Gastroesophageal sphincter (tissue), 4 donors: ENCODE measurements at regions not wholly inside any gene's neighbourhood (a gene's known extent, or its start where the extent isn't known, plus 50 kb on each side); places are given as distances from the start of the nearest gene placed in this dataset.

Source experiments
- ATAC-seq: fragments of 150-250 bp; one replicate; pipeline ENCODE4 v1.9.1; 2016; ENCODE audit warnings: mild to moderate bottlenecking, moderate library complexity
- H3K27ac ChIP-seq, 4 donors: fragments of 200-600 bp; sonication (generic) in 3 of 4; 1 replicate in 3 of 4; 2 replicates in 1 of 4; pipeline ENCODE4 v1.5.1; 2016 to 2019
- H3K27me3 ChIP-seq: fragments of 200-600 bp; sonication (generic); one replicate; pipeline ENCODE4 v1.5.1; 2019
- H3K36me3 ChIP-seq, 2 donors: fragments of 200-600 bp; sonication (generic); one replicate each; pipeline ENCODE4 v1.5.1; 2019; ENCODE audit warnings: control low read depth in 1 of 2
- H3K4me1 ChIP-seq, 3 donors: fragments of 200-600 bp; sonication (generic); 1 replicate in 2 of 3; 2 replicates in 1 of 3; pipeline ENCODE4 v1.5.1; 2016 to 2019; ENCODE audit warnings: control low read depth in 2 of 3
- H3K4me3 ChIP-seq, 2 donors: fragments of 200-600 bp; sonication (generic); one replicate each; pipeline ENCODE4 v1.5.1; 2019; ENCODE audit warnings: mild to moderate bottlenecking in 1 of 2, moderate library complexity in 1 of 2
- H3K9me3 ChIP-seq, 3 donors: fragments of 200-600 bp; sonication (generic); one replicate each; pipeline ENCODE4 v1.5.1; 2017 to 2019; ENCODE audit warnings: control low read depth in 2 of 3
- EP300 ChIP-seq: sonication (generic); formaldehyde crosslinking; IDR thresholded peaks from one replicate; pipeline ENCODE4 v1.6.1; 2017; ENCODE audit warnings: antibody characterized with exemption, mild to moderate bottlenecking
- POLR2A ChIP-seq, 2 donors: fragments of 450-650 bp; IDR thresholded peaks; one replicate each; pipeline ENCODE4 v1.6.1; 2017; ENCODE audit warnings: antibody characterized with exemption in 2 of 2, mild to moderate bottlenecking in 2 of 2, moderate library complexity in 1 of 2
- POLR2AphosphoS5 ChIP-seq: sonication (generic); formaldehyde crosslinking; IDR thresholded peaks from one replicate; pipeline ENCODE4 v1.6.1; 2017; ENCODE audit warnings: antibody characterized with exemption
- WGBS, 2 donors: methylation state at CpG; one replicate each; pipeline ENCODE4 v1.1.5; 2018; ENCODE audit warnings: low coverage in 1 of 2; 5-methylcytosine and 5-hydroxymethylcytosine counted together
- TF ChIP-seq, protein P1 (sequence below), 4 experiments: fragments of 200-600 bp in 2 of 4; fragments of 450-650 bp in 2 of 4; sonication (generic) in 1 of 4; IDR thresholded peaks; one replicate each; pipeline ENCODE4 v1.5.1; 2017 to 2019; ENCODE audit warnings: antibody characterized with exemption in 4 of 4, mild to moderate bottlenecking in 2 of 4, moderate library complexity in 2 of 4

DNA sequence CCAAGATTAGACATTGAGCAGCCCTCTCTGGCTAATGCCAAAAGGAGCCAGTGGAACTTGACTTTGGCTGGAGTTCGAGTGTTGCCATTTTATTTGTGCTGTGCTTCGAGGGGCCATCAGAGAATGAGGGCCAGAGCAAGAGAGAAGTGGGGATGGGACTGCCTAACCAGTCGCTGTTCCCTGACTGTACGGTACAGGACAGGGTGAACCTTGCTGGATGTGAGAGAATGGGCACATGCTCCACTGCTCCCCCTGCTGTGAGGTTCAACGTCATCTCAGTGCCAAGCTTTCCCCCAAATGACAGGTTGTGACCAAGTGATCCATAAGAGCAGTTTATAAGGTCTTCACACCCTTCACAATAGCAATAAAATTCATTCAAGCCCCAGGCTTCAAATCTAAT lies 55.1 kb upstream of the BCL11B start:
- peaks cover 0 to 6% (median 0%) of the 10 kb centered on the region in 3 donors for H3K9me3 ChIP-seq
- H3K27me3 ChIP-seq: peaks cover 74% of the 10 kb centered on the region
- no peak overlapping the region for H3K4me3 ChIP-seq
- TF ChIP-seq POLR2AphosphoS5 (no peak), POLR2A (IDR thresholded peaks at IDR 0.05) (no peak), EP300 (no peak)
- TF ChIP-seq, protein P1, sequence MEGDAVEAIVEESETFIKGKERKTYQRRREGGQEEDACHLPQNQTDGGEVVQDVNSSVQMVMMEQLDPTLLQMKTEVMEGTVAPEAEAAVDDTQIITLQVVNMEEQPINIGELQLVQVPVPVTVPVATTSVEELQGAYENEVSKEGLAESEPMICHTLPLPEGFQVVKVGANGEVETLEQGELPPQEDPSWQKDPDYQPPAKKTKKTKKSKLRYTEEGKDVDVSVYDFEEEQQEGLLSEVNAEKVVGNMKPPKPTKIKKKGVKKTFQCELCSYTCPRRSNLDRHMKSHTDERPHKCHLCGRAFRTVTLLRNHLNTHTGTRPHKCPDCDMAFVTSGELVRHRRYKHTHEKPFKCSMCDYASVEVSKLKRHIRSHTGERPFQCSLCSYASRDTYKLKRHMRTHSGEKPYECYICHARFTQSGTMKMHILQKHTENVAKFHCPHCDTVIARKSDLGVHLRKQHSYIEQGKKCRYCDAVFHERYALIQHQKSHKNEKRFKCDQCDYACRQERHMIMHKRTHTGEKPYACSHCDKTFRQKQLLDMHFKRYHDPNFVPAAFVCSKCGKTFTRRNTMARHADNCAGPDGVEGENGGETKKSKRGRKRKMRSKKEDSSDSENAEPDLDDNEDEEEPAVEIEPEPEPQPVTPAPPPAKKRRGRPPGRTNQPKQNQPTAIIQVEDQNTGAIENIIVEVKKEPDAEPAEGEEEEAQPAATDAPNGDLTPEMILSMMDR (IDR thresholded peaks at IDR 0.05): no peak
- H3K27ac ChIP-seq: no peak overlapping the region
- no peaks in the 10 kb centered on the region for H3K36me3 ChIP-seq
- 72 to 86% methylated on average over 1 to 2 of the region's 5 CpGs for WGBS, 2 donors
- no peak for ATAC-seq
- no peaks in the 10 kb centered on the region for H3K4me1 ChIP-seq

DNA sequence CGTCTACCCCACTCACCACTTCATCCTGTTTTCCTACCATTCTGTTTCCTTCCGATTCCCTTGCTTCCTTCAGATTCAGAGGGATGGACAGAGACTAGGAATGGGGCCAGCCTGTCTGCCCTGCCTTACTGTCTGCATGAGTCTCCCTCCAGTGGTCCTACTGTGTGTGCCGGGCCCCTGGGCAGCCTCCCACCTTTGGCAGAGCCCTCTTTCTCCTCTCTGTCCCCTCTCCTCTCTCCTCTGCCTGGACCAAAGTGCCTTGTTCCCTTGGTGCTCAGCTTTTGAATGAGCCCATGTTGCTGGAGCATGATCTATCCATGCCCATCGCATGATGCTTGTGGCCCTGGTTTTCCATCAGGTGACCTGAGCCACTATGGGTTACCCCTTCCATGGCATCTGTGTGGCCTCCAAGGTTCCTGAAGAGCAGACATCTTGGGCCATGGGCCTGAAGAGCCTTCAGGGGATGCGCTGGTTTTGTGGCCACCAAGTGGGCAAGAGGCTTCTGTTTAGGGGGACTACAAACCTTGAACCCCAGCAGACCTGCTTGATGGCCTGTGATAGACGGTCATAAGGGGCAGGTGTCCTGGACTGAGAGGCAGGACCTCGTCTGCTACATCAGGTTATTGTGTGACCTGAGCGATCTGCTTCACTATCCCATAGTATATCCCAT lies 54.2 kb upstream of the BCL11B start:
- Histone ChIP-seq H3K4me1 (no peaks in the 10 kb centered on the region), H3K9me3 (peaks cover 0 to 6% (median 0%) of the 10 kb centered on the region in 3 donors), H3K27me3 (peaks cover 72% of the 10 kb centered on the region), H3K27ac (no peak overlapping the region), H3K4me3 (no peak overlapping the region), H3K36me3 (no peaks in the 10 kb centered on the region)
- no peak for TF ChIP-seq POLR2A (IDR thresholded peaks at IDR 0.05)
- no peak for TF ChIP-seq POLR2AphosphoS5
- no peak for TF ChIP-seq EP300
- TF ChIP-seq, protein P1 (IDR thresholded peaks at IDR 0.05): no peak
- 88 to 93% methylated on average over 3 to 7 of the region's 8 CpGs for WGBS, 2 donors
- ATAC-seq: no peak

DNA sequence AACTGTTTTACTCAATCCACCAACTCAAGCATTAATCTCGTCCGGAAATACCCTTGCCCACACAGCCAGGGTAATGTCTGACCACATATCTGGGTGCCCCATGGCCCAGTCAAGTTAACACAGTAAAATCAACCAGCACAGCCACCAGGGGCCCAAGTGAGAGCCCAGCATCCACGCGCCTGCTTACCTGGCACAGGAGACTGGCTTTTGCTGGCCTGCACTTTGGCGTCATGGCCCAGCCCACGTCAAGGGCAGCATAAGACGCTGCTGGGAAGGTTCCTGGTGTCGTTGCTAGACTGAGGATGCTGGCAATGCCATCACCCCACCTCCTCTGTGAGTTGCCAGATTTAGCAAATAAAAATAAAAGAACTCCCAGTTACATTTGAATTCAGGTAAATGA lies 53.6 kb upstream of the BCL11B start:
- ATAC-seq: no peak
- no peak overlapping the region for H3K4me3 ChIP-seq
- H3K4me1 ChIP-seq: no peaks in the 10 kb centered on the region
- H3K27ac ChIP-seq: no peak overlapping the region
- WGBS, 2 donors: 80 to 100% methylated on average over 1 of the region's 8 CpGs
- TF ChIP-seq POLR2AphosphoS5 (no peak), EP300 (no peak), POLR2A (IDR thresholded peaks at IDR 0.05) (no peak)
- TF ChIP-seq, protein P1 (IDR thresholded peaks at IDR 0.05): no peak
- no peaks in the 10 kb centered on the region for H3K36me3 ChIP-seq
- H3K9me3 ChIP-seq: peaks cover 0 to 6% (median 0%) of the 10 kb centered on the region in 3 donors
- H3K27me3 ChIP-seq: peaks cover 67% of the 10 kb centered on the region

DNA sequence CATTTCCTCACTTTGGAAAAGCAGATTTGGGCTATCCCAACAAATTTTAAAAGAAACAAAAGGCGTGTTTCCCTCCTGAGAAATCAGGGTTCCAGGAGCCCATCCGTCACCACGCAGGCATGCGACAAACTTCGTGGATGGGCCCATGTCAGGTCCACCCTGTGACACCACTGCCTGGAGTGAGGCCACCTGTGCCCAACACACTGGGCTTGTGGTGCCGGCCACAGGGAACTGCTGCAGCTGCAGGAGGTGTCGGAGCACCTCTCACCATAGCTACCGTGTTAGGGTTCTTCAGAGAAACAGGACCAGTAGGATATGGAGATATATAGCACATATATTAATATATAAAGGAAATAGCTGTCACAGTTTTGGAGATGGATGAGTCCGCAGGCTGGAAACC lies 53.0 kb upstream of the BCL11B start:
- 88% methylated on average over 1 of the region's 9 CpGs; no CpG with 5 or more reads in 1 of the 2 donors for WGBS, 2 donors
- no peak for TF ChIP-seq EP300
- no peak for TF ChIP-seq POLR2AphosphoS5
- no peak for TF ChIP-seq POLR2A (IDR thresholded peaks at IDR 0.05)
- TF ChIP-seq, protein P1 (IDR thresholded peaks at IDR 0.05): no peak

DNA sequence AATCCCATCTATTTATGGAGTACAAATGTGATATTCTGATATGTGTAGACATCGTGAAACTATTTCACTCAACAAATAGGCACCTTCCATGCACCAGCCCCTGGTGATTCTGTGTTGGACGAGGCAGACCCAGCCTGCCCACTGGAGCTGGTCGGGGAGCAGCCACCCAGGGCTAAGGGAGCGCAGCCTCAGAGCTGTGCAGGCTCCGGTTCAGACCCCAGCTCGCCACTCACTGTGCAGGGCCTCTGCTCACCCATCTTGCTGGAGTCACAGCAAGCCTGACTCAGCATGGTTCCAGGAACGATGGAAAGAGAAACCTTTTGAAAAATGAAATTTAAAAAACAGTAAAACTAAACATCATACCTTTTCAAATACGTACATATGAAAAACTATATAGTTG lies 52.3 kb upstream of the BCL11B start:
- Histone ChIP-seq H3K4me3 (no peak overlapping the region), H3K4me1 (no peaks in the 10 kb centered on the region), H3K9me3 (peaks cover 0 to 6% (median 0%) of the 10 kb centered on the region in 3 donors), H3K27me3 (peaks cover 67% of the 10 kb centered on the region), H3K27ac (no peak overlapping the region), H3K36me3 (no peaks in the 10 kb centered on the region)
- TF ChIP-seq EP300: no peak
- TF ChIP-seq, protein P1 (IDR thresholded peaks at IDR 0.05): no peak
- TF ChIP-seq POLR2AphosphoS5: no peak
- no peak for TF ChIP-seq POLR2A (IDR thresholded peaks at IDR 0.05)
- ATAC-seq: no peak
- WGBS, 2 donors: 55 to 70% methylated on average over 4 to 6 of the region's 8 CpGs

More for the DNA sequence above, 53.0 kb upstream of the BCL11B start:
- no peaks in the 10 kb centered on the region for H3K4me1 ChIP-seq
- peaks cover 0 to 6% (median 0%) of the 10 kb centered on the region in 3 donors for H3K9me3 ChIP-seq
- no peak overlapping the region for H3K27ac ChIP-seq
- H3K4me3 ChIP-seq: no peak overlapping the region
- peaks cover 67% of the 10 kb centered on the region for H3K27me3 ChIP-seq
- no peaks in the 10 kb centered on the region for H3K36me3 ChIP-seq
- no peak for ATAC-seq
